GM08714 (cell line): ENCODE measurements at regions not wholly inside any gene's neighbourhood (a gene's known extent, or its start where the extent isn't known, plus 50 kb on each side); places are given as distances from the start of the nearest gene placed in this dataset.

Experiments used
- H3K4me3 ChIP-seq: fragments of 200-500 bp; sonication (Bioruptor generic); 2 replicates; pipeline ENCODE4 v1.5.1; 2014; ENCODE audit warnings: mild to moderate bottlenecking, low read length, inconsistent platforms
- ZNF274 ChIP-seq: IDR thresholded peaks from 2 replicates; pipeline ENCODE4 v1.6.1; 2012; ENCODE audit warnings: mild to moderate bottlenecking, low read depth, low read length

GRCh38 chr6:90953405-90954161 is 366.7 kb upstream of the MAP3K7 start:
- TF ChIP-seq ZNF274, result no peak
- no peak overlapping the region for H3K4me3 ChIP-seq

GRCh38 chr6:90952176-90952575 is 365.3 kb upstream of the MAP3K7 start:
- TF ChIP-seq ZNF274, result no peak
- H3K4me3 ChIP-seq, result no peak overlapping the region

GRCh38 chr6:90948540-90948939 is 361.7 kb upstream of the MAP3K7 start:
- no peak for TF ChIP-seq ZNF274
- no peak overlapping the region for H3K4me3 ChIP-seq

GRCh38 chr6:90947184-90948064 is 360.6 kb upstream of the MAP3K7 start:
- no peak overlapping the region for H3K4me3 ChIP-seq
- TF ChIP-seq ZNF274, result no peak

- no peak overlapping the region for H3K4me3 ChIP-seq
- no peak for TF ChIP-seq ZNF274
Observed at GRCh38 chr6:90941885-90942284, 355.0 kb upstream of the MAP3K7 start.

GRCh38 chr6:90940812-90941481 is 354.1 kb upstream of the MAP3K7 start:
- TF ChIP-seq ZNF274, result no peak
- H3K4me3 ChIP-seq, result no peak overlapping the region

GRCh38 chr6:90939906-90940305 is 353.0 kb upstream of the MAP3K7 start:
- H3K4me3 ChIP-seq, result no peak overlapping the region
- TF ChIP-seq ZNF274, result no peak

- H3K4me3 ChIP-seq, result no peak overlapping the region
- TF ChIP-seq ZNF274, result no peak
Observed at GRCh38 chr6:90938122-90938521, 351.2 kb upstream of the MAP3K7 start.

- TF ChIP-seq ZNF274, result no peak
- H3K4me3 ChIP-seq, result no peak overlapping the region
Observed at GRCh38 chr6:90936286-90936685, 349.4 kb upstream of the MAP3K7 start.

GRCh38 chr6:90934966-90935365 is 348.1 kb upstream of the MAP3K7 start:
- TF ChIP-seq ZNF274, result no peak
- no peak overlapping the region for H3K4me3 ChIP-seq

GRCh38 chr6:90934081-90934480 is 347.2 kb upstream of the MAP3K7 start:
- TF ChIP-seq ZNF274, result no peak
- H3K4me3 ChIP-seq, result no peak overlapping the region

- H3K4me3 ChIP-seq, result no peak overlapping the region
- no peak for TF ChIP-seq ZNF274
Observed at GRCh38 chr6:90932351-90932750, 345.5 kb upstream of the MAP3K7 start.

- TF ChIP-seq ZNF274, result no peak
Observed at GRCh38 chr6:90928051-90928450, 341.2 kb upstream of the MAP3K7 start.

GRCh38 chr6:90925726-90926125 is 338.9 kb upstream of the MAP3K7 start:
- no peak for TF ChIP-seq ZNF274
- no peak overlapping the region for H3K4me3 ChIP-seq

More at GRCh38 chr6:90928051-90928450, 341.2 kb upstream of the MAP3K7 start:
- no peak overlapping the region for H3K4me3 ChIP-seq

GRCh38 chr6:90922325-90922724 is 335.5 kb upstream of the MAP3K7 start:
- no peak for TF ChIP-seq ZNF274
- H3K4me3 ChIP-seq, result no peak overlapping the region

- H3K4me3 ChIP-seq, result no peak overlapping the region
- TF ChIP-seq ZNF274, result no peak
Observed at GRCh38 chr6:90918361-90918760, 331.5 kb upstream of the MAP3K7 start.
